Panc1 (cell line): ENCODE measurements at regions not wholly inside any gene's neighbourhood (a gene's known extent, or its start where the extent isn't known, plus 50 kb on each side); places are given as distances from the start of the nearest gene placed in this dataset.

ENCODE experiments used
- ATAC-seq: fragments of 200-7000 bp; cut with Tn5 transposase; 2 replicates; pipeline ENCODE4 v1.9.1; 2020; ENCODE audit warnings: mild to moderate bottlenecking, moderate library complexity
- BruUV-seq: library from RNA; stranded (reverse); fragments of 400-500 nt; replicated peaks from 2 replicates; lab custom pipeline; 2021; lab: Mats Ljungman, UMichigan
- CTCF ChIA-PET: fragments of 300-600 bp; sonication (Branson Sonifier 250); formaldehyde crosslinking; loops from one replicate; lab custom pipeline; 2022; ENCODE audit warnings: antibody characterized with exemption; lab: Charles Lee
- POLR2A ChIA-PET: fragments of 300-600 bp; sonication (Branson Sonifier 250); formaldehyde crosslinking; loops from one replicate; lab custom pipeline; 2022; ENCODE audit warnings: antibody characterized with exemption; lab: Charles Lee
- DNase-seq: peaks from one replicate; pipeline ENCODE4 v3.0.0-alpha.2; 2010; ENCODE audit warnings: low read depth, low spot score
- H3K27ac ChIP-seq: 2 replicates; pipeline ENCODE4 v1.5.1; 2011; ENCODE audit warnings: mild to moderate bottlenecking, low read length, inconsistent platforms
- H3K27me3 ChIP-seq: fragments of 200-500 bp; sonication (Bioruptor generic); 2 replicates; pipeline ENCODE4 v1.6.0; 2014; ENCODE audit warnings: low read length, inconsistent platforms; ENCODE audit not compliant: control insufficient read depth, insufficient read depth
- H3K36me3 ChIP-seq: fragments of 200-500 bp; sonication (Bioruptor generic); 2 replicates; pipeline ENCODE4 v1.5.1; 2014; ENCODE audit warnings: inconsistent platforms, mild to moderate bottlenecking, low read length, moderate library complexity; ENCODE audit not compliant: control insufficient read depth, insufficient read depth
- H3K4me1 ChIP-seq: 2 replicates; pipeline ENCODE4 v1.5.1; 2011; ENCODE audit warnings: inconsistent platforms, mild to moderate bottlenecking, low read length, moderate library complexity; ENCODE audit not compliant: control insufficient read depth, insufficient read depth
- H3K4me3 ChIP-seq, 2 experiments: 2 replicates each; pipeline ENCODE4 v1.5.1; 2011 to 2012; ENCODE audit warnings: low read depth in 2 of 2, low read length in 2 of 2, mild to moderate bottlenecking in 2 of 2, inconsistent platforms in 1 of 2, moderate library complexity in 1 of 2
- H3K9me3 ChIP-seq: fragments of 200-500 bp; sonication (Bioruptor generic); 2 replicates; pipeline ENCODE4 v1.5.1; 2014; ENCODE audit warnings: low read depth, mild to moderate bottlenecking, inconsistent platforms, low read length, moderate library complexity; ENCODE audit not compliant: control insufficient read depth, insufficient read depth
- POLR2AphosphoS5 ChIP-seq: IDR thresholded peaks from 2 replicates; pipeline ENCODE4 v1.6.1; 2012; ENCODE audit warnings: mild to moderate bottlenecking, low read depth, low read length, moderate library complexity
- SIN3A ChIP-seq: IDR thresholded peaks from 2 replicates; pipeline ENCODE4 v1.6.1; 2012; ENCODE audit warnings: low read depth, mild to moderate bottlenecking, low read length, moderate library complexity, borderline replicate concordance; ENCODE audit not compliant: insufficient read depth
- TCF7L2 ChIP-seq: IDR thresholded peaks from 2 replicates; pipeline ENCODE4 v1.6.1; 2011; ENCODE audit warnings: mild to moderate bottlenecking, low read depth, low read length, inconsistent platforms
- in situ Hi-C: cut with HindIII; loops from 2 replicates; pipeline ENCODE4 v1.10.0; 2016; ENCODE audit warnings: low sequenced_read_pairs, low pct_unique_long_range_greater_than_20kb
- intact Hi-C: fragments of 100-400 bp; cut with micrococcal nuclease; formaldehyde crosslinking; loops from one replicate; pipeline ENCODE4 v1.10.0; 2022; ENCODE audit not compliant: unreplicated experiment
- TF ChIP-seq, protein P1 (sequence below): fragments of 450-650 bp; IDR thresholded peaks from 2 replicates; pipeline ENCODE4 v1.5.1; 2017; ENCODE audit warnings: mild to moderate bottlenecking
- TF ChIP-seq, protein P2 (sequence below), 2 experiments: IDR thresholded peaks; 2 replicates each; pipeline ENCODE4 v1.6.1; 2011 to 2012; ENCODE audit warnings: low read depth in 2 of 2, control low read depth in 1 of 2, low read length in 1 of 2, mild to moderate bottlenecking in 1 of 2, moderate library complexity in 1 of 2; ENCODE audit not compliant: insufficient read depth in 1 of 2

DNA sequence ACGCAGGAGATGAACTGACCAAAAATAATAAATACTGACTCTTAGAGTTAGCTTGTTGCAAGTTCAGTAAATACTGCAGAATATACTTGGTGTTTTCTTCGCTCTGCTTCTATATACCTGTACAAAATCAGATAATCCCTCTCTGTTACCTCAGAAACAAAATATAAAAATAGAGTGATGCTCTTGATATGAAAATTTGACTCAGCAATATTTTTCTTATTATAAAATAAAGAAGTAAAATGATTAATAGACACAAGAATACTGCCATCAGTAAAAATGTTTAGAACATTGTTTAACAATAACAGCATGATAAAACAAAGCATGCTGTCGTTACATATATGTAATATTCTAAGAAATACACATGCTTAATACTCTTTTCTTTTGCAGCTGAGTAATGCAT lies 1366.9 kb upstream of the EYS start:
- DNase-seq (no peak), ATAC-seq (no peak)
- BruUV-seq = no TSS peak
- H3K36me3 ChIP-seq = no peaks in the 10 kb centered on the region
- in situ Hi-C loops (no loop called here), intact Hi-C loops (loop anchor here (10.0 kb wide), 1 partner anchor 1151 kb away; no protein-coding TSS in a partner anchor)
- no peaks in the 10 kb centered on the region for H3K4me1 ChIP-seq
- no peaks in the 10 kb centered on the region for H3K9me3 ChIP-seq
- TF ChIP-seq, protein P1, sequence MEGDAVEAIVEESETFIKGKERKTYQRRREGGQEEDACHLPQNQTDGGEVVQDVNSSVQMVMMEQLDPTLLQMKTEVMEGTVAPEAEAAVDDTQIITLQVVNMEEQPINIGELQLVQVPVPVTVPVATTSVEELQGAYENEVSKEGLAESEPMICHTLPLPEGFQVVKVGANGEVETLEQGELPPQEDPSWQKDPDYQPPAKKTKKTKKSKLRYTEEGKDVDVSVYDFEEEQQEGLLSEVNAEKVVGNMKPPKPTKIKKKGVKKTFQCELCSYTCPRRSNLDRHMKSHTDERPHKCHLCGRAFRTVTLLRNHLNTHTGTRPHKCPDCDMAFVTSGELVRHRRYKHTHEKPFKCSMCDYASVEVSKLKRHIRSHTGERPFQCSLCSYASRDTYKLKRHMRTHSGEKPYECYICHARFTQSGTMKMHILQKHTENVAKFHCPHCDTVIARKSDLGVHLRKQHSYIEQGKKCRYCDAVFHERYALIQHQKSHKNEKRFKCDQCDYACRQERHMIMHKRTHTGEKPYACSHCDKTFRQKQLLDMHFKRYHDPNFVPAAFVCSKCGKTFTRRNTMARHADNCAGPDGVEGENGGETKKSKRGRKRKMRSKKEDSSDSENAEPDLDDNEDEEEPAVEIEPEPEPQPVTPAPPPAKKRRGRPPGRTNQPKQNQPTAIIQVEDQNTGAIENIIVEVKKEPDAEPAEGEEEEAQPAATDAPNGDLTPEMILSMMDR = no peak
- TF ChIP-seq SIN3A (no peak), POLR2AphosphoS5 (no peak), TCF7L2 (no peak)
- TF ChIP-seq, protein P2, sequence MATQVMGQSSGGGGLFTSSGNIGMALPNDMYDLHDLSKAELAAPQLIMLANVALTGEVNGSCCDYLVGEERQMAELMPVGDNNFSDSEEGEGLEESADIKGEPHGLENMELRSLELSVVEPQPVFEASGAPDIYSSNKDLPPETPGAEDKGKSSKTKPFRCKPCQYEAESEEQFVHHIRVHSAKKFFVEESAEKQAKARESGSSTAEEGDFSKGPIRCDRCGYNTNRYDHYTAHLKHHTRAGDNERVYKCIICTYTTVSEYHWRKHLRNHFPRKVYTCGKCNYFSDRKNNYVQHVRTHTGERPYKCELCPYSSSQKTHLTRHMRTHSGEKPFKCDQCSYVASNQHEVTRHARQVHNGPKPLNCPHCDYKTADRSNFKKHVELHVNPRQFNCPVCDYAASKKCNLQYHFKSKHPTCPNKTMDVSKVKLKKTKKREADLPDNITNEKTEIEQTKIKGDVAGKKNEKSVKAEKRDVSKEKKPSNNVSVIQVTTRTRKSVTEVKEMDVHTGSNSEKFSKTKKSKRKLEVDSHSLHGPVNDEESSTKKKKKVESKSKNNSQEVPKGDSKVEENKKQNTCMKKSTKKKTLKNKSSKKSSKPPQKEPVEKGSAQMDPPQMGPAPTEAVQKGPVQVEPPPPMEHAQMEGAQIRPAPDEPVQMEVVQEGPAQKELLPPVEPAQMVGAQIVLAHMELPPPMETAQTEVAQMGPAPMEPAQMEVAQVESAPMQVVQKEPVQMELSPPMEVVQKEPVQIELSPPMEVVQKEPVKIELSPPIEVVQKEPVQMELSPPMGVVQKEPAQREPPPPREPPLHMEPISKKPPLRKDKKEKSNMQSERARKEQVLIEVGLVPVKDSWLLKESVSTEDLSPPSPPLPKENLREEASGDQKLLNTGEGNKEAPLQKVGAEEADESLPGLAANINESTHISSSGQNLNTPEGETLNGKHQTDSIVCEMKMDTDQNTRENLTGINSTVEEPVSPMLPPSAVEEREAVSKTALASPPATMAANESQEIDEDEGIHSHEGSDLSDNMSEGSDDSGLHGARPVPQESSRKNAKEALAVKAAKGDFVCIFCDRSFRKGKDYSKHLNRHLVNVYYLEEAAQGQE (IDR thresholded peaks at IDR 0.05; ENCODE audit: insufficient read depth in 1 of 2, low read depth in 2 of 2, low read length in 1 of 2) = no peak
- H3K27ac ChIP-seq = no peak overlapping the region
- no peaks in the 10 kb centered on the region for H3K27me3 ChIP-seq
- ChIA-PET POLR2A (no interaction called here), CTCF (no interaction called here)
- H3K4me3 ChIP-seq = no peak overlapping the region

DNA sequence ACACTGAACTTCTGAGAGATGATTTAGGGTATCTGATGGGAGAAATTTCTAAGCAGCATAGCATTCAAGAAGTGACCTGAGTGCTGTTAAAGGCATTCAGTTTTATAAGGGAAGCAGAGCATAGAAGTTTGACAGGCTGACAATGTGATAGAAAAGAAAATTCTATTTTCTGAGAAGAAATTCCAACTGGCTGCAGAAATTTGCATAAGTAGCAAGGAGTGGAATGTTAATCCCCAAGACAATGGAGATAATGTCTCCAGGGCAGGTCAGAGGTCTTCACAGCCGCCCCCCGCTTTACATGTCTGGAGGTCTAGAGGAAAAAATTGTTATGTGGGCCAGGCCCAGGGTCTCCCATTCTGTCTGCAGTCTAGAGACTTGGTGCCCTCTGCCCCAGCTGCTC lies 1361.8 kb upstream of the EYS start:
- Histone ChIP-seq H3K27me3 (no peaks in the 10 kb centered on the region), H3K27ac (no peak overlapping the region), H3K4me3 (no peak overlapping the region), H3K4me1 (no peaks in the 10 kb centered on the region), H3K36me3 (no peaks in the 10 kb centered on the region), H3K9me3 (no peaks in the 10 kb centered on the region)
- in situ Hi-C loops (no loop called here), intact Hi-C loops (no loop called here)
- ATAC-seq (no peak), DNase-seq (no peak)
- no peak for TF ChIP-seq SIN3A
- TF ChIP-seq, protein P2 (IDR thresholded peaks at IDR 0.05; ENCODE audit: insufficient read depth in 1 of 2, low read depth in 2 of 2, low read length in 1 of 2) = no peak
- TF ChIP-seq POLR2AphosphoS5 = no peak
- TF ChIP-seq, protein P1 = no peak
- no peak for TF ChIP-seq TCF7L2
- ChIA-PET CTCF (no interaction called here), POLR2A (no interaction called here)
- no TSS peak for BruUV-seq
